Thyroid gland (tissue), 4 donors: ENCODE measurements at regions not wholly inside any gene's neighbourhood (a gene's known extent, or its start where the extent isn't known, plus 50 kb on each side); places are given as distances from the start of the nearest gene placed in this dataset.
"Not testable (repeated sequence)": the region's sequence is repeated elsewhere in the genome, so short reads cannot be mapped to it uniquely, and the experiment has no call there.

Experiments
- DNase-seq, 2 donors: peaks; one replicate each; pipeline ENCODE4 v3.0.0-alpha.2; 2019
- H3K27ac ChIP-seq, 3 donors: fragments of 200-600 bp; sonication (generic); 1 replicate in 2 of 3; 2 replicates in 1 of 3; pipeline ENCODE4 v1.5.1; 2016 to 2019; ENCODE audit warnings: mild to moderate bottlenecking in 1 of 3, moderate library complexity in 1 of 3
- H3K27me3 ChIP-seq: fragments of 200-600 bp; sonication (generic); one replicate; pipeline ENCODE4 v1.5.1; 2019
- H3K36me3 ChIP-seq, 2 donors: fragments of 200-600 bp; sonication (generic); one replicate each; pipeline ENCODE4 v1.5.1; 2016 to 2019
- H3K4me1 ChIP-seq, 2 donors: fragments of 200-600 bp; sonication (generic); one replicate each; pipeline ENCODE4 v1.5.1; 2017 to 2019
- H3K4me3 ChIP-seq, 3 donors: fragments of 200-600 bp; sonication (generic); replicated peaks in 1 of 3; 1 replicate in 2 of 3; 2 replicates in 1 of 3; pipeline ENCODE4 v1.5.1; 2016; ENCODE audit warnings: mild to moderate bottlenecking in 1 of 3
- H3K9me3 ChIP-seq: fragments of 200-600 bp; sonication (generic); one replicate; pipeline ENCODE4 v1.5.1; 2017
- CTCF ChIP-seq, 6 experiments: fragments of 200-600 bp in 3 of 6; fragments of 450-650 bp in 3 of 6; sonication (generic) in 3 of 6; IDR thresholded peaks; one replicate each; pipeline ENCODE4 v1.5.1; 2016 to 2019; ENCODE audit warnings: antibody characterized with exemption in 6 of 6, mild to moderate bottlenecking in 2 of 6, inconsistent platforms in 1 of 6, moderate library complexity in 1 of 6
- POLR2A ChIP-seq, 2 donors: fragments of 450-650 bp; IDR thresholded peaks; one replicate each; pipeline ENCODE4 v1.6.1; 2017; ENCODE audit warnings: antibody characterized with exemption in 2 of 2, mild to moderate bottlenecking in 2 of 2, moderate library complexity in 1 of 2
- WGBS, 2 donors: methylation state at CpG; one replicate each; pipeline ENCODE4 v1.1.5; 2017; 5-methylcytosine and 5-hydroxymethylcytosine counted together
- intact Hi-C: fragments of 100-400 bp; cut with DNase I; formaldehyde crosslinking; loops from one replicate; pipeline ENCODE4 v1.15.1; 2023

DNA sequence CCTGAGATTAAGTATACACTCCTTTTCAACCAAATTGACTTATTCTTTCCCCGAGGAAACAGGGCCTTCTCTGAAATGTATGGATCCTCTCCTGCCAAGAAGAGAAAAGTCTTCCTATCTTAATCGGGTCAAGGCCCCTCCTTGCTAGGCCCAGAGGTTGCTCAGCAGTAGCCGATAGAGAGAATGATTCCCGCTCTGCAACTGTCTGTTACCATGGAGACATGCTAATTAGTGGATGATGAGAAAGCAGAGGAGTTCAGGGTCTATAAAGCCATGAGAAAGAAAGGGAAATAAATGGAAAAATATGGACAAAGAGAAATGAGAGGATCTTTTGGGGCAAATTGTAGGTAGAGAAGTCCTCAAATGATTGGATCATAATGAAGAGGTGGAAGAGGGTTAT, 103.5 kb downstream of the POU4F1 start:
- intact Hi-C loops, result no loop called here
- Histone ChIP-seq H3K4me3 (no peak overlapping the region), H3K4me1 (no peaks in the 10 kb centered on the region), H3K36me3 (no peaks in the 10 kb centered on the region), H3K27ac (no peak overlapping the region), H3K9me3 (no peaks in the 10 kb centered on the region), H3K27me3 (no peaks in the 10 kb centered on the region)
- no peak for DNase-seq
- no peak for TF ChIP-seq POLR2A (IDR thresholded peaks at IDR 0.05)
- no peak for TF ChIP-seq CTCF (IDR thresholded peaks at IDR 0.05)
- 51 to 56% methylated on average over 4 of the region's 4 CpGs for WGBS, 2 donors

- Histone ChIP-seq H3K4me1 (no peaks in the 10 kb centered on the region), H3K27me3 (no peaks in the 10 kb centered on the region), H3K9me3 (no peaks in the 10 kb centered on the region), H3K27ac (no peak overlapping the region), H3K36me3 (no peaks in the 10 kb centered on the region), H3K4me3 (no peak overlapping the region)
- WGBS, 2 donors, result 56 to 70% methylated on average over 8 of the region's 8 CpGs
- no peak for TF ChIP-seq CTCF (IDR thresholded peaks at IDR 0.05)
- no peak for TF ChIP-seq POLR2A (IDR thresholded peaks at IDR 0.05)
- intact Hi-C loops, result no loop called here
- no peak for DNase-seq
Measured at GRCh38 chr13:78497702-78498355, 105.5 kb downstream of the POU4F1 start.

GRCh38 chr13:78491978-78492377, 111.4 kb downstream of the POU4F1 start:
- Histone ChIP-seq H3K9me3 (no peaks in the 10 kb centered on the region), H3K4me1 (no peaks in the 10 kb centered on the region), H3K27ac (no peak overlapping the region), H3K4me3 (no peak overlapping the region), H3K27me3 (no peaks in the 10 kb centered on the region), H3K36me3 (no peaks in the 10 kb centered on the region)
- intact Hi-C loops, result no loop called here
- no peak for DNase-seq
- TF ChIP-seq POLR2A (IDR thresholded peaks at IDR 0.05) (no peak), CTCF (IDR thresholded peaks at IDR 0.05) (no peak)

- H3K9me3 ChIP-seq, H3K27me3 ChIP-seq, intact Hi-C loops, DNase-seq, H3K27ac ChIP-seq, H3K4me1 ChIP-seq, H3K4me3 ChIP-seq, H3K36me3 ChIP-seq: not testable (repeated sequence)
- 83% methylated on average over 7 of the region's 7 CpGs for WGBS, 2 donors
Measured at GRCh38 chr13:78490225-78490624, 113.1 kb downstream of the POU4F1 start.

- Histone ChIP-seq H3K9me3 (no peaks in the 10 kb centered on the region), H3K27ac (no peak overlapping the region), H3K27me3 (no peaks in the 10 kb centered on the region), H3K4me1 (no peaks in the 10 kb centered on the region), H3K4me3 (no peak overlapping the region), H3K36me3 (no peaks in the 10 kb centered on the region)
- intact Hi-C loops, result no loop called here
- no peak for DNase-seq
- WGBS, 2 donors, result 81 to 89% methylated on average over 1 of the region's 1 CpG
- TF ChIP-seq POLR2A (IDR thresholded peaks at IDR 0.05) (no peak), CTCF (IDR thresholded peaks at IDR 0.05) (no peak)
Measured at GRCh38 chr13:78487707-78488106, 115.6 kb downstream of the POU4F1 start.

- Histone ChIP-seq H3K9me3 (no peaks in the 10 kb centered on the region), H3K27ac (no peak overlapping the region), H3K36me3 (no peaks in the 10 kb centered on the region), H3K4me1 (no peaks in the 10 kb centered on the region), H3K4me3 (no peak overlapping the region), H3K27me3 (no peaks in the 10 kb centered on the region)
- DNase-seq, result no peak
- 80 to 81% methylated on average over 3 of the region's 3 CpGs for WGBS, 2 donors
- TF ChIP-seq CTCF (IDR thresholded peaks at IDR 0.05) (no peak), POLR2A (IDR thresholded peaks at IDR 0.05) (no peak)
- intact Hi-C loops, result no loop called here
Measured at GRCh38 chr13:78485803-78486202, 117.5 kb downstream of the POU4F1 start.
